Tibial artery (tissue), 4 donors: ENCODE measurements at regions not wholly inside any gene's neighbourhood (a gene's known extent, or its start where the extent isn't known, plus 50 kb on each side); places are given as distances from the start of the nearest gene placed in this dataset.

ENCODE experiments used
- DNase-seq, 2 donors: peaks; one replicate each; pipeline ENCODE4 v3.0.0-alpha.2; 2019
- H3K27ac ChIP-seq, 2 donors: fragments of 200-600 bp; sonication (generic) in 1 of 2; 1 replicate in 1 of 2; 2 replicates in 1 of 2; pipeline ENCODE4 v1.5.1; 2018 to 2019; ENCODE audit warnings: mild to moderate bottlenecking in 1 of 2
- H3K27me3 ChIP-seq, 2 donors: fragments of 200-600 bp; sonication (generic) in 1 of 2; one replicate each; pipeline versions ENCODE4 v1.5.1 to v1.6.0; 2016 to 2019
- H3K36me3 ChIP-seq, 3 donors: fragments of 200-600 bp; sonication (generic) in 2 of 3; one replicate each; pipeline ENCODE4 v1.5.1; 2016 to 2019; ENCODE audit warnings: mild to moderate bottlenecking in 2 of 3
- H3K4me1 ChIP-seq, 4 donors: fragments of 200-600 bp; sonication (generic) in 2 of 4; 1 replicate in 3 of 4; 2 replicates in 1 of 4; pipeline ENCODE4 v1.5.1; 2016 to 2019
- H3K4me3 ChIP-seq, 2 donors: fragments of 200-600 bp; sonication (generic) in 1 of 2; 1 replicate in 1 of 2; 2 replicates in 1 of 2; pipeline ENCODE4 v1.5.1; 2018 to 2019; ENCODE audit warnings: mild to moderate bottlenecking in 2 of 2
- H3K9me3 ChIP-seq, 3 donors: fragments of 200-600 bp; sonication (generic) in 1 of 3; one replicate each; pipeline ENCODE4 v1.5.1; 2016 to 2019
- intact Hi-C: fragments of 100-400 bp; cut with DNase I; formaldehyde crosslinking; loops from one replicate; pipeline ENCODE4 v1.15.0; 2023; ENCODE audit warnings: low total_unique reads
- TF ChIP-seq, protein P1 (sequence below), 2 experiments: fragments of 200-600 bp in 1 of 2; fragments of 450-650 bp in 1 of 2; IDR thresholded peaks; one replicate each; pipeline ENCODE4 v1.5.1; 2017 to 2019; ENCODE audit warnings: antibody characterized with exemption in 2 of 2, mild to moderate bottlenecking in 1 of 2, moderate library complexity in 1 of 2

GRCh38 chr18:39854291-39854690 lies 2100.7 kb upstream of the PIK3C3 start:
- DNase-seq = no peak
- Histone ChIP-seq H3K27me3 (no peaks in the 10 kb centered on the region), H3K27ac (no peak overlapping the region), H3K4me3 (no peak overlapping the region), H3K36me3 (no peaks in the 10 kb centered on the region), H3K9me3 (no peaks in the 10 kb centered on the region), H3K4me1 (no peaks in the 10 kb centered on the region)
- TF ChIP-seq, protein P1, sequence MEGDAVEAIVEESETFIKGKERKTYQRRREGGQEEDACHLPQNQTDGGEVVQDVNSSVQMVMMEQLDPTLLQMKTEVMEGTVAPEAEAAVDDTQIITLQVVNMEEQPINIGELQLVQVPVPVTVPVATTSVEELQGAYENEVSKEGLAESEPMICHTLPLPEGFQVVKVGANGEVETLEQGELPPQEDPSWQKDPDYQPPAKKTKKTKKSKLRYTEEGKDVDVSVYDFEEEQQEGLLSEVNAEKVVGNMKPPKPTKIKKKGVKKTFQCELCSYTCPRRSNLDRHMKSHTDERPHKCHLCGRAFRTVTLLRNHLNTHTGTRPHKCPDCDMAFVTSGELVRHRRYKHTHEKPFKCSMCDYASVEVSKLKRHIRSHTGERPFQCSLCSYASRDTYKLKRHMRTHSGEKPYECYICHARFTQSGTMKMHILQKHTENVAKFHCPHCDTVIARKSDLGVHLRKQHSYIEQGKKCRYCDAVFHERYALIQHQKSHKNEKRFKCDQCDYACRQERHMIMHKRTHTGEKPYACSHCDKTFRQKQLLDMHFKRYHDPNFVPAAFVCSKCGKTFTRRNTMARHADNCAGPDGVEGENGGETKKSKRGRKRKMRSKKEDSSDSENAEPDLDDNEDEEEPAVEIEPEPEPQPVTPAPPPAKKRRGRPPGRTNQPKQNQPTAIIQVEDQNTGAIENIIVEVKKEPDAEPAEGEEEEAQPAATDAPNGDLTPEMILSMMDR (IDR thresholded peaks at IDR 0.05) = no peak
- intact Hi-C loops = no loop called here

- Histone ChIP-seq H3K27me3 (peaks cover 0 to 8% of the 10 kb centered on the region in 2 donors), H3K9me3 (no peaks in the 10 kb centered on the region), H3K36me3 (no peaks in the 10 kb centered on the region), H3K4me1 (peaks cover 0 to 7% (median 3%) of the 10 kb centered on the region in 4 donors), H3K27ac (no peak overlapping the region), H3K4me3 (no peak overlapping the region)
- TF ChIP-seq, protein P1 (IDR thresholded peaks at IDR 0.05) = no peak
- intact Hi-C loops = no loop called here
- DNase-seq = no peak
Measured at GRCh38 chr18:39846265-39846664, 2108.8 kb upstream of the PIK3C3 start.

DNA sequence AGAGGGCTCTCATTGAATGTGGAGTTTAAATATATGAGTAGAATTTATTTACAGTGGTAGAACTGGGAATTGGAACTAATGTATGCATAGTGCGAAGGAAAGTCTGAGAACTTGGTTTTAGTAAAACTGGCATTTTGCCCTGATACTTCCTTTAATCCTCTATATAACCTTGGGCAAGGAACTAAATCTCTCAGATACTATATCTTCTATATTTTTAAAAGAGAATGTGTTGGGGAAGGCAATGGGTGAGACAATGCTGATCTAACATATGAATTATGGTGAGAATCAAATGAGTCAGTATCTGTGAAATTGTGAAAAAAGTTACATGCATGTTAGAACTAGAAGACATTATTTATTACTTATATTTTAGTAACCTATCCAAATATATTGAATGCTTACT lies 2109.4 kb upstream of the PIK3C3 start:
- TF ChIP-seq, protein P1 (IDR thresholded peaks at IDR 0.05) = no peak
- Histone ChIP-seq H3K27me3 (peaks cover 0 to 10% of the 10 kb centered on the region in 2 donors), H3K9me3 (no peaks in the 10 kb centered on the region), H3K4me3 (no peak overlapping the region), H3K36me3 (no peaks in the 10 kb centered on the region), H3K4me1 (peaks cover 0 to 13% (median 5%) of the 10 kb centered on the region in 4 donors), H3K27ac (no peak overlapping the region)
- DNase-seq = no peak
- intact Hi-C loops = no loop called here

GRCh38 chr18:39845106-39845505 lies 2109.9 kb upstream of the PIK3C3 start:
- Histone ChIP-seq H3K27me3 (peaks cover 0 to 10% of the 10 kb centered on the region in 2 donors), H3K27ac (no peak overlapping the region), H3K4me1 (peaks cover 0 to 14% (median 5%) of the 10 kb centered on the region in 4 donors), H3K36me3 (no peaks in the 10 kb centered on the region), H3K9me3 (no peaks in the 10 kb centered on the region), H3K4me3 (no peak overlapping the region)
- no peak for DNase-seq
- intact Hi-C loops = no loop called here
- TF ChIP-seq, protein P1 (IDR thresholded peaks at IDR 0.05) = no peak

DNA sequence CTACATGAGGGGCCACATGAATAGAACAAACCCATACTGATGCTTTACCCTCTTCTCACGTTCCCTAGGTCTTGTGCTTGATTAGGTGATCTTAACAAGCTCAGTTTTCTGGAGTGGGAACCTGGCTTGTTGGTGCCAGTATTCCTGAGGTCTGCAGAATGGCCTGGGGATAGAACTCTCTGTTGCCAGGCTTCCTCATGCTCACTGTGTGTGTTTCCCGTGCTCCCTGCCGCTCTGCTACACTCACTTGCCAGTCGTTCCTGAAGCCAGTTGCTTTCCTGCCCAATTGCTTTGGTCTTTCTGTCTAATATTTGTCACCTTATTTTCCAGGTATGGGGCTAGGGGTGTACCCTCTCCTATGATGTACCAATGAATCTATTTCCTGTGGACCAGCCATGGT lies 2111.5 kb upstream of the PIK3C3 start:
- H3K27ac ChIP-seq = no peak overlapping the region
- no peaks in the 10 kb centered on the region for H3K9me3 ChIP-seq
- H3K4me3 ChIP-seq = no peak overlapping the region
- no peaks in the 10 kb centered on the region for H3K36me3 ChIP-seq
- peaks cover 0 to 10% of the 10 kb centered on the region in 2 donors for H3K27me3 ChIP-seq
- TF ChIP-seq, protein P1 (IDR thresholded peaks at IDR 0.05) = no peak
- intact Hi-C loops = no loop called here
- peaks cover 0 to 14% (median 5%) of the 10 kb centered on the region in 4 donors for H3K4me1 ChIP-seq
- DNase-seq = no peak

- Histone ChIP-seq H3K36me3 (no peaks in the 10 kb centered on the region), H3K27ac (no peak overlapping the region), H3K4me3 (no peak overlapping the region), H3K27me3 (peaks cover 0 to 10% of the 10 kb centered on the region in 2 donors), H3K4me1 (peaks cover 0 to 14% (median 5%) of the 10 kb centered on the region in 4 donors), H3K9me3 (no peaks in the 10 kb centered on the region)
- no peak for DNase-seq
- TF ChIP-seq, protein P1 (IDR thresholded peaks at IDR 0.05) = no peak
- intact Hi-C loops = no loop called here
Measured at GRCh38 chr18:39842366-39842914, 2112.6 kb upstream of the PIK3C3 start.
